ENCODE measurements at regions not wholly inside any gene's neighbourhood (a gene's known extent, or its start where the extent isn't known, plus 50 kb on each side); places are given as distances from the start of the nearest gene placed in this dataset.

- peaks cover 35% of the 10 kb centered on the region for H3K79me2 ChIP-seq (ENCODE audit: insufficient read depth, low read length)
- ATAC-seq (ENCODE audit: insufficient read depth, low read depth) (no peak), DNase-seq (no peak)
- peaks cover 4% of the 10 kb centered on the region; the same call in 1 of the 2 replicates for H4K20me1 ChIP-seq (ENCODE audit: insufficient read depth, low read length)
- no peak overlapping the region for H3K9ac ChIP-seq (ENCODE audit: low read depth, low read length)
- H2AFZ ChIP-seq (ENCODE audit: low read depth, low read length), result no peak overlapping the region
- H3K27ac ChIP-seq (ENCODE audit: low read length), result no peak overlapping the region
- peaks cover 35% of the 10 kb centered on the region for H3K4me1 ChIP-seq (ENCODE audit: insufficient read depth, low read length)
- H3K4me2 ChIP-seq (ENCODE audit: insufficient read depth, low read length), result no peak overlapping the region
- peaks cover 87% of the 10 kb centered on the region for H3K36me3 ChIP-seq (ENCODE audit: insufficient read depth, low read length)
- TF ChIP-seq CTCF (IDR thresholded peaks at IDR 0.05; ENCODE audit: borderline replicate concordance, extremely low read depth, low read length, poor library complexity, severe bottlenecking) (no peak), EZH2 (IDR thresholded peaks at IDR 0.05; ENCODE audit: borderline replicate concordance, low read depth, low read length, severe bottlenecking) (no peak)
- no peaks in the 10 kb centered on the region for H3K27me3 ChIP-seq (ENCODE audit: insufficient read depth, low read length, poor library complexity)
- no peak overlapping the region for H3K4me3 ChIP-seq (ENCODE audit: low read depth in 1 of 2, low read length in 2 of 2)
- no peaks in the 10 kb centered on the region for H3K9me3 ChIP-seq (ENCODE audit: insufficient read depth, low read length, severe bottlenecking)
Measured at GRCh38 chr6:25112322-25112773, 166.8 kb upstream of the CARMIL1 start.

GRCh38 chr6:25113436-25113835, 165.7 kb upstream of the CARMIL1 start:
- Histone ChIP-seq H4K20me1 (ENCODE audit: insufficient read depth, low read length) (peaks cover 4% of the 10 kb centered on the region; the same call in 1 of the 2 replicates), H3K79me2 (ENCODE audit: insufficient read depth, low read length) (peaks cover 46% of the 10 kb centered on the region), H3K9ac (ENCODE audit: low read depth, low read length) (no peak overlapping the region), H3K4me2 (ENCODE audit: insufficient read depth, low read length) (no peak overlapping the region), H3K4me3 (ENCODE audit: low read depth in 1 of 2, low read length in 2 of 2) (no peak overlapping the region), H3K4me1 (ENCODE audit: insufficient read depth, low read length) (peaks cover 46% of the 10 kb centered on the region), H3K27ac (ENCODE audit: low read length) (peak overlapping the region; percentile 56), H3K27me3 (ENCODE audit: insufficient read depth, low read length, poor library complexity) (no peaks in the 10 kb centered on the region), H3K36me3 (ENCODE audit: insufficient read depth, low read length) (peaks cover 87% of the 10 kb centered on the region), H3K9me3 (ENCODE audit: insufficient read depth, low read length, severe bottlenecking) (no peaks in the 10 kb centered on the region), H2AFZ (ENCODE audit: low read depth, low read length) (no peak overlapping the region)
- TF ChIP-seq CTCF (IDR thresholded peaks at IDR 0.05; ENCODE audit: borderline replicate concordance, extremely low read depth, low read length, poor library complexity, severe bottlenecking) (no peak), EZH2 (IDR thresholded peaks at IDR 0.05; ENCODE audit: borderline replicate concordance, low read depth, low read length, severe bottlenecking) (no peak)
- DNase-seq, result no peak
- no peak for ATAC-seq (ENCODE audit: insufficient read depth, low read depth)

GRCh38 chr6:25118038-25118437, 161.1 kb upstream of the CARMIL1 start:
- ATAC-seq (ENCODE audit: insufficient read depth, low read depth), result no peak
- Histone ChIP-seq H3K9me3 (ENCODE audit: insufficient read depth, low read length, severe bottlenecking) (no peaks in the 10 kb centered on the region), H3K36me3 (ENCODE audit: insufficient read depth, low read length) (peaks cover 74% of the 10 kb centered on the region), H3K4me3 (ENCODE audit: low read depth in 1 of 2, low read length in 2 of 2) (no peak overlapping the region), H3K27me3 (ENCODE audit: insufficient read depth, low read length, poor library complexity) (no peaks in the 10 kb centered on the region), H4K20me1 (ENCODE audit: insufficient read depth, low read length) (0 out of 2 replicates have a peak, but pooled peaks cover 6% of the 10 kb centered on the region), H3K27ac (ENCODE audit: low read length) (no peak overlapping the region), H3K9ac (ENCODE audit: low read depth, low read length) (no peak overlapping the region), H2AFZ (ENCODE audit: low read depth, low read length) (no peak overlapping the region), H3K4me2 (ENCODE audit: insufficient read depth, low read length) (no peak overlapping the region), H3K79me2 (ENCODE audit: insufficient read depth, low read length) (peaks cover 88% of the 10 kb centered on the region), H3K4me1 (ENCODE audit: insufficient read depth, low read length) (peaks cover 63% of the 10 kb centered on the region)
- TF ChIP-seq CTCF (IDR thresholded peaks at IDR 0.05; ENCODE audit: borderline replicate concordance, extremely low read depth, low read length, poor library complexity, severe bottlenecking), result no peak
- DNase-seq, result no peak

GRCh38 chr6:25121186-25121585, 158.0 kb upstream of the CARMIL1 start:
- H3K4me2 ChIP-seq (ENCODE audit: insufficient read depth, low read length), result no peak overlapping the region
- H3K27ac ChIP-seq (ENCODE audit: low read length), result no peak overlapping the region
- peaks cover 97% of the 10 kb centered on the region for H3K79me2 ChIP-seq (ENCODE audit: insufficient read depth, low read length)
- no peaks in the 10 kb centered on the region for H3K27me3 ChIP-seq (ENCODE audit: insufficient read depth, low read length, poor library complexity)
- H3K36me3 ChIP-seq (ENCODE audit: insufficient read depth, low read length), result peaks cover 75% of the 10 kb centered on the region
- no peak overlapping the region for H3K9ac ChIP-seq (ENCODE audit: low read depth, low read length)
- H4K20me1 ChIP-seq (ENCODE audit: insufficient read depth, low read length), result peaks cover 9% of the 10 kb centered on the region; the same call in 1 of the 2 replicates
- H3K9me3 ChIP-seq (ENCODE audit: insufficient read depth, low read length, severe bottlenecking), result peaks cover 3% of the 10 kb centered on the region
- no peak overlapping the region for H2AFZ ChIP-seq (ENCODE audit: low read depth, low read length)
- H3K4me3 ChIP-seq (ENCODE audit: low read depth in 1 of 2, low read length in 2 of 2), result no peak overlapping the region
- DNase-seq (no peak), ATAC-seq (ENCODE audit: insufficient read depth, low read depth) (no peak)
- H3K4me1 ChIP-seq (ENCODE audit: insufficient read depth, low read length), result peaks cover 36% of the 10 kb centered on the region
- TF ChIP-seq EZH2 (IDR thresholded peaks at IDR 0.05; ENCODE audit: borderline replicate concordance, low read depth, low read length, severe bottlenecking), result no peak

Measured in DND-41 (cell line).